Stimulated activated CD8-positive, alpha-beta memory T cell treated with anti-CD3 and anti-CD28 coated beads, Interleukin-4, amount 100 ng/mL, for 48 hours (primary cell): ENCODE measurements at regions not wholly inside any gene's neighbourhood (a gene's known extent, or its start where the extent isn't known, plus 50 kb on each side); places are given as distances from the start of the nearest gene placed in this dataset.
"Not testable (repeated sequence)": the region's sequence is repeated elsewhere in the genome, so short reads cannot be mapped to it uniquely, and the experiment has no call there.

Experiments used
- DNase-seq: peaks from one replicate; pipeline ENCODE4 v3.0.0-alpha.2; 2020

- DNase-seq = no peak
Measured at GRCh38 chr16:86872833-86873232, 294.5 kb downstream of the FOXL1 start.

DNA sequence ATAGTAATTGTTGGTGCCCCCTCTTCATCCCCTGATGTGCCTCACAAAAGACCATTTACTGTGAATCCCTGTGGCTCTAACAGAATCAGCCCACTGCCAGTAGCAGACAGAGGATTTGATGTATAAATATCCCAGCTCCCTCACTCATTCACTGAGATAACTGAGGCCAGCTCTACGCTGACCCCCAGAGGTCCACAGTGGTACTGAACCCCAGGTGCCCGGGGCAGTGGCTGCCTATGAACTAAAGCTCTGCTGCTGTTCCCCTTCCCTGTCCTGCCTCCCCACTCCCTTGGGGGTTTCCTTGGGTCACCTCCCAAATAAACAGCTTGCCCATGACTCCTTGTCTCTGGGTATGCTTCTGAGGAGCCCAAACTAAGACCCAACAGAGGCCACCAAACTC lies 295.8 kb downstream of the FOXL1 start:
- peak; percentile 72 for DNase-seq

DNA sequence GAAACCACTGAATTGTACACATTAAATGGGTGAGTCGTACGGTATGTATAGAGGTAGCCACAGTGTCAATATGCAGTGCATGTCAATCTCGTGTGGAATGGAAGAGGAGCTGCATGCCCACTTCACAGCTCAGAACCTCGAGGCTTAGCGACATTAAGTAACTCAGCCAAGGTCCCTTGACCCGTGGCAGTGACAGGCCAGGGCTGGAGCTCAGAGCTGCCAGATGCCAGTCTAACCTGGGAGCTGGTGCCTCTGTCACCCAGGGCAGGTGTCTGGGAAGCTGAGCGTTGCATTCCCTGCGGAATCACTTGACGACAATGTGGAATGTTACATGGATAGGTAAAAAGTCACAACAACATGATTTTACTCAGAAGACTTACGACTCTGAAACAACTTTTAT lies 298.1 kb downstream of the FOXL1 start:
- DNase-seq = no peak

DNA sequence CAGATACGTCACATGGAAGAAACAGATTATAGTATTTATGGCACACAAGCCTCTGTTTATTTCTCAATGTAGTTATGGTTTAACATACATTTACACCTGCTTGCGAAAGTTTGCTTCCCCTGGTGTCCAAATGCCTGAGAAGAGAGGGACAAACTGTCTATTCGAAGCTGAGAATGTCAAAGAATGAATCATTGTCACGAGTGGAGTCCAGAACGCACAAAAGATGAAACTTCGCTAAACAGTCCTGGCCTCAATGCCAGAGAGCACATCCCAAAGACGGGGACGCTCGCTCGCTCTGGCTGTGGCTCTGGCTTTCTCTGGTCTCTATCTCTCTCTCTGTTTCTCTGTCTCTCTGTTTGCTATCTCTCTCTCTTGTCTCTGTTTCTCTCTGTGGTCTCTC lies 298.8 kb downstream of the FOXL1 start:
- DNase-seq = no peak

DNA sequence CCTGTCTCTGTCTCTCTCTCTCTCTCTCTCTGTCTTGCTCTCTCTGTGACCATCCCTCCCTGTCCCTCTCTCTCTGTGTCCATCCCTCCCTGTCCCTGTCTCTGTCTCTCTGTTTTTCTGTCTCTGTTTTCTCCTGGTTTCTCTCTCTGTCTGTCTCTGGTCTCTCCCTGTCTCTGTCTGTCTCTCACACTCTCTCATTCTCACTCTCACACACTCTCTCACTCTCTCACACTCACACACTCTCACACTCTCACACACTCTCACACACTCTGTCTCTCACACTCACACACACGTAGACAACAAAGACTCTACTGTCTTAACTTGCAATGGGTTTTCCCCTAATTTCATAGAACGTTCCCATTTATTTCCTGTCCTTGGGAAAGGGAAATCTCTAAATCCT lies 299.5 kb downstream of the FOXL1 start:
- no peak for DNase-seq

DNA sequence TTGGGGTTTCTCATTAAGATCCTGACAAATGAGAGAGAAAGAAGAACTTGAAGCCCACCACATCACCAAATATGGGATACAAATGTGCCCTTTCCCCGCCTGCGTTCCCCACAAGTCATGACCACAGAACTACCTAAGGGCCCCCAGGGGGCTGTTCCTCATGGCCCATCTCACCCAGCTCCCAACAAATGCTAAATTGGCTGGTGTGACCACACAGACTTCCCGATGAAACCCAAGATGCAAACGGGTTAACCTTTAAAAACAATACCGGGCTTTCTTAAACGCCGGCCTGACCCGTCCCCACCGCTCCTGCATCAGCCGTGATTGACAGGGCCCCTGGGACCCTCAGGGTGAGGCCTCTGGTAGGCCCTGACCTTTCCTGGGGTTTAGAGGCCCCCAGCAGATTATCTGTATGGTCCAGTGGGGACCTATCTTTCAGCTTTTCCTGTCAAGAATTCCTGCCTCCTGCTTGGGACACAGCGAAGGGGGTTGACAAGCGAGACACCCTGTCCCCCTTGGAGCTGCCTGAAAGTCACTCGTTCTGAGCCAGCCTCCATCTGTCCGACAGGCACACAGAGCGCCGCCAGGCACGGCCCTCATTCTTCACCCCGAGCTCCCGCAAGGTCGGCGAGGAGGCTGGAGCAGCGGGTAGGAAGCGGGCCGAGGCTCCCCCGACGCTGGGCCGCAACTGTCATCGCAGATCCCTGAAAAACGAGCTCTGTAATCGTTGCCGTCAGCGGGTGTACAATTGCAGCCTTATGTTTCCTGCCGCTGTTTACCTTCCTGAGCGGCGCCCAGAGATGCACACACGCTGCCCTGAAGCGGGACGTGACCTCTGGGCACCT lies 300.1 kb downstream of the FOXL1 start:
- no peak for DNase-seq

DNA sequence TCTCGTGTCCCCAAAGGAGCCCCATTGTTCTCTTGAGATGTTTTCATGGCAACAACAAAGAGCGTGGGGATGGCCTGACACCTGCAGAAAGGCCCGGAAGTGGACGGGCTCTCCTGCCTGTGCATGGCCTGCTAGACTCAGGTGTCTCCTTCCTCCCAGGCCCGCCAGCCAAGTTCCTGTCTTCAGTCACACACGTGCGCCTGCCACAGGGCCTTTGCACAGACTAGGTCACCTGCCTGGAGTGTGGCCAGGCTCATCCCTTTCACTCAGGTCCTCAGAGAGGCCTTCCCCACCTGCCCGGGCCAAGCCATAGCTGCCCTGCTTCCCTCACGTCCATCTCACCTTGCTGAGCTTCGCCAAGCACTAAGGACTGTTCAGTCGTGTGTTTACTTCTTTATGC lies 300.9 kb downstream of the FOXL1 start:
- no peak for DNase-seq

DNA sequence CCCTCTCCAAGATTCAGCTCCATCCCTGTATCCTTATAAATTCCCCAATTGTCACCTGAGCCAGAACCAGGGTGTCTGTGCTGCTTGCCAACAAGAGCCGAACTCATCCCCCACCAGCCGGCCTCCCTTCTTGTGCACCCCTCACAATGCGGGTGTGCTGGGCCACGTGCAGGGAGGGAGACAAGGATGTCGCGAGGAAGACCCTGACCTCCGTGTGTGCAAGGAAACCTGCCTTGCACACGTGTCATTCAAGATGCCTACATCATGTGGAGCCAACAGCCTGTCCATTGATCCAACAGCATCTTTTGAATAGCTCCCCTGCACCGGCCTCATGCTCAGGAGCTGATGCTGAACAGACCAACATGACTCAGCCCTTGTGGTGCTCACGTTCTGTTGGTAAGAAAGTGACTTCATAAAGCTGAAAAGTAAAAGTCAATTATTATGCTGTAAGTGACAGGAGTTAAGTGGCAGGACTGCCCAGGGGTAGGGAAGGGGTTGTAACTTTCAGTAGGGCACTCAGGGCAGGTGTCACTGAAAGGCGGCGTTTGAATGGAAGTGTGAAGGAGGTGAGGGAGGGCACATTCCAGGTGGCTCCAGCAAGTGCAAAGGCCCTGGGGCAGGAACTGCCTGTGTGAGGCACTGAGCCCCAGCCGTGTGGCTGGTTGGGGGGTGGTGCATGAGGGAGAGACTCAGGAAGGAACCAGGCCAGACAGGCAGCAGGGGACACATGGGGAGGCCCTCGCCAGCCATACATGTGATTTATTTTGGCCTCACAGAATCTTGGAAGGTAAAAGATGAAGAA lies 302.2 kb downstream of the FOXL1 start:
- no peak for DNase-seq

DNA sequence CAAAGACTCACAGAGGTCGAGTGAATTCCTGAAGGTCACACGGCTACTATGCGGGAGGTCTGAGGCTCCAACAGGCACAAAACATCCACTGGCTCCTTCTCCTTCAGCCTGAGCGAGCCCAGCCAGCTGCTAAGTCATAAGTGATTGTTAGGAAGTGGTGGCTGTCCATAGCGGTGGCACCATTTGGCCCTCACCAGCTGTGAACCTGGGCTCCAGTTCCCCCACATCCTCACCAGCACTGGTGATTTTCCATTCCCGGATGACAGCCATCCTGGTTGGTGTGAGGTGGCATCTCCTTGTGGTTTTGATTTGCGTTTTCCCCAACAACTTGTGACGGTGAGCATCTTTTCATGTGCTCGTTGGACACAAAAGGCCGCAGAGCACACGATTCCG lies 302.8 kb downstream of the FOXL1 start:
- no peak for DNase-seq

DNA sequence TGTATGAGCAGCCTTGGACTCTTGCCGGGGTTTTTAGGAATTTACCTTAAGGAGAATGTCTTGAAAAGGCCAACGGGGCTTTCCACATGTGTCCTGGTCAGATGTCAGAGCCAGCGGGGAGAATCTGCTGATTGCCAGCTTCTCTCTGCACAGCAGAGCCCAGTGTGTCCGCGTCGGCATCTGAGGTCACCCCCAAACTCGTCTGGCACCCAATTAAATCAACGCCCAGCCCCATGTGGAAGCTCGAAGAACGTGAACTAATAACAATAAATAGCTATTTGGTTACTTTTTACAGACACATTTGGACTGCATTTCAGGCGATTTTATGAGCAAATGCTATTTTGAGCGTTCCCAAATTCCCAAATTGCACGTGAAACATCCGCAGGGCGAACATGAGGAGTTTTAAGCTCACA lies 303.5 kb downstream of the FOXL1 start:
- no peak for DNase-seq

DNA sequence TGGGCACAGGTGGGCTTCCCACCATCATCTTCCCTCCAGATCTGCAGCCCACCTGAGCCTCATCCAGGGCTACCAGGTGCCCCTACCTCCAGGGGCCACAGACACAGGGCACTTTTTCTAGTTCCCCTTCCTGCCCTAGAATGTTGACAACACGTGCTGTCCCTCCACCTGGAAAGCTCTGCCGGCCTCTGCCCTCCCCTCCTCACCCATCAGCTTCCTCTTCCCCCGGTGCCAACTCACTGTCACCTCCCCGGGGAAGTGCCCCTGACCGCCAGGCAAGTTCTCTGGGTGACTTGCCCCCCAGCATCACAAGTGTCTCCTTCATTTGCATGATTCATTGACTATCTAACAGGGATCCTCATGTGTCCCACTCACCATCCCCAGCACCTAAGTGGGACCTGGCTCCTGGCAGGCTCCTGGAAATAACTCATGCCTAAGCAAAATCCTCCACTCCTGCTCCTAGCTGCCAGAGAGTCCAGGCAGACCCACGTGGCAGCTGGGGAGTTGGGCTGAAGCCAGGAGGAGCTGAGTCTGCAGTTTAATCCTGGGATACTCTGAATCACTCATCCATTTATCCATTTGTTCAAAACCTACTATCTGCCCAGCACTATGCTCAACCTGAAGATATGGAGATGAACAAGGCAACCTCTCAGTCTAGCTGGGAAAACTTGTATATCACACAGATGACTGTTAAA lies 304.4 kb downstream of the FOXL1 start:
- no peak for DNase-seq

- no peak for DNase-seq
Measured at GRCh38 chr16:86883583-86884389, 305.4 kb downstream of the FOXL1 start.

DNA sequence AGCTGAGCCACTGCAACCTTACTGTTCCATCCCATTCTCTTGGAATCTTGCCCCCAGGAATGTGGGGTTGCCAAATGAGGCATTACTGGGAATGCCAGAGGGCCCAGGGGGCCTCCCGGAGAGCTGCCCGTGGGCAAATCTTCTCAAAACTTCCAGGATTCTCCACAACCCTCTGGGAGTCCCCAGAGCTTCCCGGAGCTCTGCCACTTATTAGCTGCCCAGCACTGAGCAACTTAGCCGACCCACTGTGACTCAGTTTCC lies 306.0 kb downstream of the FOXL1 start:
- no peak for DNase-seq

DNA sequence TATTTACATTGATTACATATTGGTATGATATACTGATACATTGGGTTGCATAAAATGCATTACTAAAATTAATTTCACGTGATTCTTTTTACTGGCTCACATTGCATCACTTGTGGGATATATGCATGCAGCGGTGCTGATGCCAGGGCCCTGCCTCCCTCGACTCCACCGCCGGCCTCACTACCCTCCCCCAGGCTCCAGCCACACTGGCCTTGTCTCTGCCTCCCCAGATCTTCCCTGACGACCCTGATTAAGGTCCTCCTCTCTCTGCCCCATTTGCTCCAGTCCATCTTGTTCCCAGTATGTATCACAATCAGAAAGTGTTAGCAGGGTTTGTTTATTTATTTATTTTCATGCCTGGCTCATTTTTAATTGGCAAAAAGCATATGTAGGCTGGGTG lies 306.8 kb downstream of the FOXL1 start:
- no peak for DNase-seq

DNA sequence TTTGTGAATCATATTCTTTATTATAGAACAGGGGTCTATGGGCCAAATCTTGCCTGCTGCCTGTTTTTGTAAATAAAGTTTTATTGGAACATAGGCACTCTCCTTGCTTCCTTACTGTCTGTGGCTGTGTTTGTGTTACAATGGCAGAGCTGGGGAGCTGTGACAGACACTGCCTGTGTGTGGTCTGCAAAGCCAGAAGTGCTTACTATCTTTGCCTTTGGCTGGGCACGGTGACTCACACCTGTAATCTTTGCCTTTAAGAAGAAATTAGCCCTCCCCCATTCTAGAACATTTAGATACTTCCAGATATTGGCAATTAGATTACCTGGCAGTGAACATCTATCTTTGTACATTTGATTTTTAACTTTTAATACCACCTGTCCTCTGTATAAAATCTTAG lies 308.3 kb downstream of the FOXL1 start:
- DNase-seq = no peak

- no peak for DNase-seq
Measured at GRCh38 chr16:86887416-86887815, 309.1 kb downstream of the FOXL1 start.

- no peak for DNase-seq
Measured at GRCh38 chr16:86888231-86889053, 310.1 kb downstream of the FOXL1 start.

DNA sequence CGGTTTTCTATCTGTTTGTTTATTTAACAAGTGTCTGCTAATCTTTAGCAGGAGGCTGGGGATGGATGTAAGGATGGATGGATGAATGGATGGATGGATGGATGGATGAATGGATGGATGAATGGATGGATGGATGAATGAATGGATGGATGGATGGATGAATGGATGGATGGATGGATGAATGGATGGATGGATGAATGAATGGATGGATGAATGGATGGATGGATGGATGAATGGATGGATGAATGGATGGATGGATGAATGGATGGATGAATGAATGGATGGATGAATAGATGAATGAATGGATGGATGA lies 310.7 kb downstream of the FOXL1 start:
- DNase-seq = not testable (repeated sequence)

GRCh38 chr16:86889974-86890373 lies 311.6 kb downstream of the FOXL1 start:
- DNase-seq = no peak

- DNase-seq = no peak
Measured at GRCh38 chr16:86891121-86891520, 312.8 kb downstream of the FOXL1 start.

DNA sequence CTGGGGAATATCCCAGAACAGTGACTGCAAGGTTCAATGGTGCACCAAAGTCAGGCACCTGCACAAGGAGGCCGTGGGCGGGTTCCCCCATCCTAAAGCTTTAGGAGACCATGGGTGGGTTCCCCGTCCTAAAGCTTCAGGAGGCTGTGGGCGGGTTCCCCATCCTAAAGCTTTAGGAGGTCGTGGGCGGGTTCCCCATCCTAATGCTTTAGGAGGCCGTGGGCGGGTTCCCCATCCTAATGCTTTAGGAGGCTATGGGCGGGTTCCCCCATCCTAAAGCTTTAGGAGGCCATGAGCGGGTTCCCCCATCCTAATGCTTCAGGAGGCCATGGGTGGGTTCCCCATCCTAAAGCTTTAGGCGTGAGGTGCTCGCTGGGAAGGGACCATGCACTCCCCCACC lies 313.3 kb downstream of the FOXL1 start:
- DNase-seq = no peak

DNA sequence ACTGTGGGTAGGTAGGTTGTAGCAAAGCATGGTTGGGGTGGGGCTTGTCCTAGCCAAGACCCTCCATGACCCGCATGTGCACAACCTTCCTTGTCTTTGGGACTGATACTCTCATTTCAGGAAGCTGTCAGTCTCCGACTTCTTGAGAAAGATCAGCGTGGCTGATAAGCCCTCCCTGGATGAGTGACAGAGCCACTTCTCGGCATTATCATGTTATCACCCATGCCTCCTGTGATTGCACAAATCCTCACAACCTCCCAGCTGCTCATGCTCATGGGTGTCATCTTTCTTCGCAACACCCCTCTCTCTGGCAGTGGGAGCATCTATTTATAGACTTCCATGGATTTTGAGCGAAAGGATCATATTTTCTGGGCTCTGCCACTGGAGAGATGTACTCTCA lies 314.2 kb downstream of the FOXL1 start:
- no peak for DNase-seq
